Breast epithelium (tissue), 4 donors: ENCODE measurements at regions not wholly inside any gene's neighbourhood (a gene's known extent, or its start where the extent isn't known, plus 50 kb on each side); places are given as distances from the start of the nearest gene placed in this dataset.

Experiments
- DNase-seq, 2 donors: peaks; one replicate each; pipeline ENCODE4 v3.0.0-alpha.2; 2019; ENCODE audit warnings: low spot score in 2 of 2
- H3K27ac ChIP-seq, 2 donors: fragments of 200-600 bp; sonication (generic) in 1 of 2; one replicate each; pipeline ENCODE4 v1.5.1; 2016 to 2019; ENCODE audit warnings: mild to moderate bottlenecking in 1 of 2
- H3K27me3 ChIP-seq, 2 donors: fragments of 200-600 bp; sonication (generic) in 1 of 2; one replicate each; pipeline versions ENCODE4 v1.5.1 to v1.6.0; 2017 to 2019; ENCODE audit warnings: control low read depth in 1 of 2, mild to moderate bottlenecking in 1 of 2
- H3K36me3 ChIP-seq: fragments of 200-600 bp; one replicate; pipeline ENCODE4 v1.5.1; 2019
- H3K4me1 ChIP-seq, 2 donors: fragments of 200-600 bp; sonication (generic); one replicate each; pipeline ENCODE4 v1.5.1; 2016 to 2019; ENCODE audit warnings: control low read depth in 1 of 2
- H3K4me3 ChIP-seq, 3 donors: fragments of 200-600 bp; sonication (generic); 1 replicate in 2 of 3; 2 replicates in 1 of 3; pipeline ENCODE4 v1.5.1; 2016 to 2019; ENCODE audit warnings: mild to moderate bottlenecking in 3 of 3, moderate library complexity in 2 of 3
- H3K9me3 ChIP-seq, 2 donors: fragments of 200-600 bp; sonication (generic) in 1 of 2; one replicate each; pipeline ENCODE4 v1.5.1; 2016 to 2019; ENCODE audit warnings: control low read depth in 1 of 2
- POLR2A ChIP-seq: fragments of 450-650 bp; IDR thresholded peaks from one replicate; pipeline ENCODE4 v1.6.1; 2016; ENCODE audit warnings: antibody characterized with exemption, mild to moderate bottlenecking, moderate library complexity
- POLR2AphosphoS5 ChIP-seq, 3 donors: sonication (generic); formaldehyde crosslinking; IDR thresholded peaks; one replicate each; pipeline ENCODE4 v1.6.1; 2017; ENCODE audit warnings: antibody characterized with exemption in 3 of 3
- intact Hi-C: fragments of 100-400 bp; cut with DNase I; formaldehyde crosslinking; loops from one replicate; pipeline ENCODE4 v1.15.1; 2023; ENCODE audit warnings: low total_unique reads
- TF ChIP-seq, protein P1 (sequence below), 3 donors: fragments of 450-650 bp; IDR thresholded peaks; one replicate each; pipeline ENCODE4 v1.5.1; 2016 to 2017; ENCODE audit warnings: antibody characterized with exemption in 3 of 3, mild to moderate bottlenecking in 3 of 3, moderate library complexity in 3 of 3

DNA sequence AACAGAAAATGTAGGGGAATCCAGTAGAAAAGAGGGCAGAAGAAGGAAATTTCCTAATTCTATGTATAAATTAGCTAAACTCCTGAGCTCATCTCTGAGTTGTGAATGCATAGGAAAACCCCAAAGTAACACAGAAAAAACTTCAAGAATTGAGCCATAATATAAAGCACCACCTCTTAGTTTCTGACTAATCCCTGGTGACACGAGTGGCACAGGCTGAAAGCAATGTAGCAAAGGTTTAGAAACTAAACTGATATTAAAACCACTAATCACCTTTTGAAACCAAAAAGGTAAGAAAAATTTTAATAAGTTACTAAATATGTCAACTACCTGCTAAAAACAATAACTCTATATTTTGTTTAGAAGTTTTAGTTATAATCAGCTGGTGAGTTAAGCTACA lies 255.6 kb upstream of the NECTIN3 start:
- Histone ChIP-seq H3K27ac (no peak overlapping the region), H3K27me3 (no peaks in the 10 kb centered on the region), H3K4me3 (no peak overlapping the region), H3K36me3 (no peaks in the 10 kb centered on the region), H3K9me3 (no peaks in the 10 kb centered on the region), H3K4me1 (no peaks in the 10 kb centered on the region)
- intact Hi-C loops, result no loop called here
- DNase-seq, result no peak
- TF ChIP-seq, protein P1, sequence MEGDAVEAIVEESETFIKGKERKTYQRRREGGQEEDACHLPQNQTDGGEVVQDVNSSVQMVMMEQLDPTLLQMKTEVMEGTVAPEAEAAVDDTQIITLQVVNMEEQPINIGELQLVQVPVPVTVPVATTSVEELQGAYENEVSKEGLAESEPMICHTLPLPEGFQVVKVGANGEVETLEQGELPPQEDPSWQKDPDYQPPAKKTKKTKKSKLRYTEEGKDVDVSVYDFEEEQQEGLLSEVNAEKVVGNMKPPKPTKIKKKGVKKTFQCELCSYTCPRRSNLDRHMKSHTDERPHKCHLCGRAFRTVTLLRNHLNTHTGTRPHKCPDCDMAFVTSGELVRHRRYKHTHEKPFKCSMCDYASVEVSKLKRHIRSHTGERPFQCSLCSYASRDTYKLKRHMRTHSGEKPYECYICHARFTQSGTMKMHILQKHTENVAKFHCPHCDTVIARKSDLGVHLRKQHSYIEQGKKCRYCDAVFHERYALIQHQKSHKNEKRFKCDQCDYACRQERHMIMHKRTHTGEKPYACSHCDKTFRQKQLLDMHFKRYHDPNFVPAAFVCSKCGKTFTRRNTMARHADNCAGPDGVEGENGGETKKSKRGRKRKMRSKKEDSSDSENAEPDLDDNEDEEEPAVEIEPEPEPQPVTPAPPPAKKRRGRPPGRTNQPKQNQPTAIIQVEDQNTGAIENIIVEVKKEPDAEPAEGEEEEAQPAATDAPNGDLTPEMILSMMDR (IDR thresholded peaks at IDR 0.05), result no peak
- TF ChIP-seq POLR2AphosphoS5 (IDR thresholded peaks at IDR 0.05) (no peak), POLR2A (no peak)

GRCh38 chr3:110821586-110821985 lies 250.0 kb upstream of the NECTIN3 start:
- H3K4me1 ChIP-seq, result no peaks in the 10 kb centered on the region
- no peak overlapping the region for H3K4me3 ChIP-seq
- TF ChIP-seq POLR2AphosphoS5 (IDR thresholded peaks at IDR 0.05) (no peak), POLR2A (no peak)
- TF ChIP-seq, protein P1 (IDR thresholded peaks at IDR 0.05), result no peak
- intact Hi-C loops, result no loop called here
- no peaks in the 10 kb centered on the region for H3K36me3 ChIP-seq
- DNase-seq, result no peak
- H3K9me3 ChIP-seq, result no peaks in the 10 kb centered on the region
- H3K27ac ChIP-seq, result no peak overlapping the region
- H3K27me3 ChIP-seq, result no peaks in the 10 kb centered on the region

GRCh38 chr3:110822971-110823370 lies 248.6 kb upstream of the NECTIN3 start:
- Histone ChIP-seq H3K9me3 (no peaks in the 10 kb centered on the region), H3K4me3 (no peak overlapping the region), H3K36me3 (no peaks in the 10 kb centered on the region), H3K27ac (no peak overlapping the region), H3K4me1 (no peaks in the 10 kb centered on the region), H3K27me3 (no peaks in the 10 kb centered on the region)
- no peak for TF ChIP-seq POLR2A
- no peak for TF ChIP-seq POLR2AphosphoS5 (IDR thresholded peaks at IDR 0.05)
- TF ChIP-seq, protein P1 (IDR thresholded peaks at IDR 0.05), result no peak
- DNase-seq, result no peak
- intact Hi-C loops, result no loop called here

DNA sequence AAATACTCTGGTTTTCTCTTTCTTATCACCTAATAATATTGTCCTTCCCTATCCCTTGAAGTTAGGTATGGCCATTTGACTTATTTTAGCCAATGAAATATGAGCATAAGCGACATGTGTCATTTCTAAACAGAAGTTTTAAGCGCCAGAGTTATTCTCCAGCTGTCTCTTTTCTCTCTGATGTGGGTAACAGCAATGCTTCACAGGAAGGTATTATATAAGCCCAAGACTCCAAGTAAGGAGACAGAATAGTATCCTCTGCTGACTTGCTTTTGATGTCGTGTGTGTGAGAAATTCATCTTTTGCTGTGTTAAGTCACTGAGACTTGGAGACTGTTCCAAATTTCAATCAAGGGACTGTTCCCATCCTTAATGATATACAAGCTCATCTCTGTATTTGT lies 224.6 kb upstream of the NECTIN3 start:
- no peaks in the 10 kb centered on the region for H3K9me3 ChIP-seq
- no peaks in the 10 kb centered on the region for H3K4me1 ChIP-seq
- intact Hi-C loops, result no loop called here
- no peaks in the 10 kb centered on the region for H3K27me3 ChIP-seq
- no peaks in the 10 kb centered on the region for H3K36me3 ChIP-seq
- TF ChIP-seq POLR2AphosphoS5 (IDR thresholded peaks at IDR 0.05) (no peak), POLR2A (no peak)
- TF ChIP-seq, protein P1 (IDR thresholded peaks at IDR 0.05), result no peak
- DNase-seq, result no peak
- H3K4me3 ChIP-seq, result no peak overlapping the region
- H3K27ac ChIP-seq, result no peak overlapping the region

DNA sequence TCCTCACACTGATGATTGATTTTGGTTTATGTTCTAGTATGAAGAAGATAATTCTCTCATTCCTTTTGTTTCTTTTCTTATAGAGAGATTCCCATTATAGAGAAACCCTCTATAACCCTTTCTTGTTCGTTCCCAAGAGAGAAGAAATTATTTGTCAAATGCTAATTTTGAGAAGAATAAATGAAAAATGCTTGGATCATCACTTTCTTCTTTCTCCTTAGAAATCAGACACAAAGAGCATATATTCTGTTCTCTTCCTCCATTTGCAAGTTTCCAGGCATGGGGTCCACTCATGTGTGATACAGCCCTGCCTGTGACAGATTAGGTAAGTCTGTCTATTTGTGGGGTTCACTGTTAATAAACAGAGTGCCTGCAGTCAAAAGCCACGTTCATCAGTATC lies 222.6 kb upstream of the NECTIN3 start:
- Histone ChIP-seq H3K27me3 (no peaks in the 10 kb centered on the region), H3K9me3 (no peaks in the 10 kb centered on the region), H3K4me1 (no peaks in the 10 kb centered on the region), H3K27ac (no peak overlapping the region), H3K36me3 (no peaks in the 10 kb centered on the region), H3K4me3 (no peak overlapping the region)
- TF ChIP-seq, protein P1 (IDR thresholded peaks at IDR 0.05), result no peak
- no peak for DNase-seq
- intact Hi-C loops, result no loop called here
